ENCODE measurements at regions not wholly inside any gene's neighbourhood (a gene's known extent, or its start where the extent isn't known, plus 50 kb on each side); places are given as distances from the start of the nearest gene placed in this dataset.

DNA sequence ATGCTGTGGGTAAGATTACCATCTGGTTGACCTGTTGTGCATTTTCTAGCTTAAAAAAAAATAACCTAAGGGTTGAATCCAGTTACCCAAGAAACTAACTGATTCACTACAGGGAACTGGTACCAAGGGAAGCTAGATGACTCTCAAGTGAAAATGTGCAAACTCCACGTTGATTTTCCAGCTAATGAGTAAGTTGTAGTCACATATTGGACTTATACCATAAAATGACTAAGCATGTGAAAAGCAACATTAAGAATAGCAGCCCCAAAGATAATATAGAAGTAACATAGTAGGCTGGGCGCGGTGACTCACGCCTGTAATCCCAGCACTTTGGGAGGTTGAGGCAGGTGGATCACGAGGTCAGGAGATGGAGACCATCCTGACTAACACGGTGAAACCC, 270.9 kb downstream of the SPRY1 start:
- H3K4me2 ChIP-seq (ENCODE audit: low read length) = no peak overlapping the region
- no peaks in the 10 kb centered on the region for H4K20me1 ChIP-seq (ENCODE audit: insufficient read depth, low read length)
- POLR2A ChIA-PET = no interaction called here
- H3K4me3 ChIP-seq (ENCODE audit: low read depth, low read length, poor library complexity, severe bottlenecking) = no peak overlapping the region
- H3K36me3 ChIP-seq (ENCODE audit: insufficient read depth, low read length) = no peaks in the 10 kb centered on the region
- no TSS peak for BruUV-seq (replicated peaks)
- intact Hi-C loops (cut with micrococcal nuclease; ENCODE audit: unreplicated experiment) = no loop called here
- no peaks in the 10 kb centered on the region for H3K79me2 ChIP-seq (ENCODE audit: insufficient read depth, low read depth, low read length)
- H3K4me1 ChIP-seq (ENCODE audit: insufficient read depth, low read length, poor library complexity, severe bottlenecking) = no peaks in the 10 kb centered on the region
- CTCF ChIA-PET (ENCODE audit: unreplicated experiment) = no interaction called here
- no peak for TF ChIP-seq EZH2phosphoT487 (IDR thresholded peaks at IDR 0.05; ENCODE audit: borderline replicate concordance, low read depth, low read length)
- no peak for TF ChIP-seq CTCF (conservative IDR thresholded peaks at IDR 0.05; ENCODE audit: low read length)
- H3K9me2 ChIP-seq (ENCODE audit: insufficient read depth, low read length) = no peaks in the 10 kb centered on the region
- H3K9me3 ChIP-seq (ENCODE audit: low read length) = no peaks in the 10 kb centered on the region
- no peak overlapping the region for H2AFZ ChIP-seq (ENCODE audit: low read length)
- DNase-seq (ENCODE audit: low spot score) = no peak
- H3K27ac ChIP-seq (ENCODE audit: low read depth, low read length, poor library complexity, severe bottlenecking) = no peak overlapping the region

DNA sequence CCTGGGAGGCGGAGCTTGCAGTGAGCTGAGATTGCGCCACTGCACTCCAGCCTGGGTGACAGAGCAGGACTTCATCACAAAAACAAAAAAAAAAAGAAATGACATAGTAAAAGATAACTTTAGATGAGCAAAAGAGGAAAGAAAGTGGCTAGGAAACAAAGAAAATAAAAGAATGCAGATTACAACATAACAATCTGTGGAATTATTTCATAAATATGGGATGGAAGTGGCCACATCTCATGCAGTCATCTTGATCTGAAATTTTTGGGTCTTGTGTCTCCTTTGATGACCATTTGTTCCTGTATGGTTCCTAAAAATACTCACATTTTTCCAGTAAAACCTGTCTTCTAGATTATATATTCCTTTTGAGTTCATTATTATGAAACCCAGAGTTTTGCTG, 271.4 kb downstream of the SPRY1 start:
- intact Hi-C loops (cut with micrococcal nuclease; ENCODE audit: unreplicated experiment) = no loop called here
- Histone ChIP-seq H3K4me1 (ENCODE audit: insufficient read depth, low read length, poor library complexity, severe bottlenecking) (no peaks in the 10 kb centered on the region), H3K36me3 (ENCODE audit: insufficient read depth, low read length) (no peaks in the 10 kb centered on the region), H3K4me2 (ENCODE audit: low read length) (no peak overlapping the region), H3K79me2 (ENCODE audit: insufficient read depth, low read depth, low read length) (no peaks in the 10 kb centered on the region), H3K9me3 (ENCODE audit: low read length) (no peaks in the 10 kb centered on the region), H3K27ac (ENCODE audit: low read depth, low read length, poor library complexity, severe bottlenecking) (no peak overlapping the region), H3K4me3 (ENCODE audit: low read depth, low read length, poor library complexity, severe bottlenecking) (no peak overlapping the region), H2AFZ (ENCODE audit: low read length) (no peak overlapping the region), H3K9me2 (ENCODE audit: insufficient read depth, low read length) (no peaks in the 10 kb centered on the region), H4K20me1 (ENCODE audit: insufficient read depth, low read length) (no peaks in the 10 kb centered on the region)
- no peak for TF ChIP-seq CTCF (conservative IDR thresholded peaks at IDR 0.05; ENCODE audit: low read length)
- TF ChIP-seq EZH2phosphoT487 (IDR thresholded peaks at IDR 0.05; ENCODE audit: borderline replicate concordance, low read depth, low read length) = no peak
- no TSS peak for BruUV-seq (replicated peaks)
- POLR2A ChIA-PET = no interaction called here
- CTCF ChIA-PET (ENCODE audit: unreplicated experiment) = no interaction called here
- DNase-seq (ENCODE audit: low spot score) = no peak

DNA sequence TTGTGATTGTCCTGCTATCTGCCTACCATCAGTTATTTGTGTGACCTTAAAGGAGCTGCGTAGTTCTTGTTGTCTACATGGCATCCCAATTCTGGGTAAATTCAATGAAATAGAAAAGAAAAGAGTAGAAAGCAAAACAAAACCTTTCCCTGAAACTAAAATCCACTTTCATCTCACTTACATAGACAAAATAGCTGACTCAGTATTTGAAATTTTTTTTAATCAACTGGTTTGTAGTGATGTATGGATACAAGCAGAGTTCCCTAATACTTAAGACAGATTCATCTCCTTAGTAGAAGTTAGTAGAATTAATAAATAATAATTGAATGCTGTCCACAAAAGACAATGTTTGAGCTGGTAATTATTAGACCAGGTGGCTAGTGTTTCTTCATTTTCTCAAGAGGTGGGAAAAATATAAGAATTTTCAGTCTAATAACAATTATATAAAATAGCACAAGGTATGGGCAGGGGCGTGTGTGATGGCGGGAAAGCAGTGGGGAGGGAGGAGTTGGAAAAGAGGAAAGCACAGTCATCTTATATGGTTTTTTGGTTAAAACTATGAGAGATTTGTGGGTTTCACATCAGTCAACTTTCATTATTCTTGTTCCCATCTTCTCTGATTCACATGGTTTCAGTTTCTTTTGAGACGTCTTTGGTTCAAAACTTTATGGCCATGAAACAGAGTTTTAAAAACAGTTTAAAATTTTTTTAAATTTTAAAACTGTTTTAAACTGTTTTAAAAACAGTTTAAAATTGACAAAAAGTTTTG, 275.2 kb downstream of the SPRY1 start:
- no peak overlapping the region for H3K4me2 ChIP-seq (ENCODE audit: low read length)
- intact Hi-C loops (cut with micrococcal nuclease; ENCODE audit: unreplicated experiment) = no loop called here
- H3K36me3 ChIP-seq (ENCODE audit: insufficient read depth, low read length) = no peaks in the 10 kb centered on the region
- no peaks in the 10 kb centered on the region for H3K9me3 ChIP-seq (ENCODE audit: low read length)
- POLR2A ChIA-PET = interaction anchor here (0.6 to 1.0 kb wide), 2 partner anchors 21 to 24 kb away, joined by 3 to 4 read pairs; no protein-coding TSS in a partner anchor
- DNase-seq (ENCODE audit: low spot score) = no peak
- H3K4me3 ChIP-seq (ENCODE audit: low read depth, low read length, poor library complexity, severe bottlenecking) = no peak overlapping the region
- no peaks in the 10 kb centered on the region for H3K4me1 ChIP-seq (ENCODE audit: insufficient read depth, low read length, poor library complexity, severe bottlenecking)
- no peaks in the 10 kb centered on the region for H3K79me2 ChIP-seq (ENCODE audit: insufficient read depth, low read depth, low read length)
- no peaks in the 10 kb centered on the region for H4K20me1 ChIP-seq (ENCODE audit: insufficient read depth, low read length)
- H3K27ac ChIP-seq (ENCODE audit: low read depth, low read length, poor library complexity, severe bottlenecking) = no peak overlapping the region
- no peak overlapping the region for H2AFZ ChIP-seq (ENCODE audit: low read length)
- CTCF ChIA-PET (ENCODE audit: unreplicated experiment) = no interaction called here
- no TSS peak for BruUV-seq (replicated peaks)
- TF ChIP-seq EZH2phosphoT487 (IDR thresholded peaks at IDR 0.05; ENCODE audit: borderline replicate concordance, low read depth, low read length) = no peak
- TF ChIP-seq CTCF (conservative IDR thresholded peaks at IDR 0.05; ENCODE audit: low read length) = no peak
- no peaks in the 10 kb centered on the region for H3K9me2 ChIP-seq (ENCODE audit: insufficient read depth, low read length)

Measured in OCI-LY7 (cell line).